ENCODE measurements at regions not wholly inside any gene's neighbourhood (a gene's known extent, or its start where the extent isn't known, plus 50 kb on each side); places are given as distances from the start of the nearest gene placed in this dataset.

DNA sequence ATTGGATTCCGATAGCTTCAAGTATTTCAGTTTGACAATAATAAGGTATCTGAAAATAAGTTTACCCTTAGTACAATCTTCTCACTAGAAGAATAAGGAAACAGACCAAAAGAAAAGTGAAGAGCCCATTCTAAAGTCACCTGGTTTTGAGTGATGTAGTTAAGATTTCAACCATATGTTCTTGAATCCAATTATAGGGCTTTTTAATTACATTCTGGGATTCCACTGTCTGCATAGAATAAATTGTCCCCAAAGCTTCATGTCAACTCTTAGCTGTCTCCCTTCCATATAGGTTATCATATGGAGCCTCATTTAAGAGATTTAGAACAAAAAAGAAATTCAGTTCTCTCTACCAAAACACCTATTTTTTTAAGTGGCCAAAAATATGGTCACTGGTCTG lies 1158.8 kb downstream of the IGSF11 start:
- no peaks in the 10 kb centered on the region for H3K9me3 ChIP-seq
- H3K27me3 ChIP-seq = no peaks in the 10 kb centered on the region
- H3K36me3 ChIP-seq = no peaks in the 10 kb centered on the region
- intact Hi-C loops (cut with DNase I) = no loop called here
- H3K9ac ChIP-seq (ENCODE audit: low read depth in 2 of 2, low read length in 2 of 2) = no peak overlapping the region
- no peak overlapping the region for H3K4me3 ChIP-seq
- DNase-seq = no peak
- H3K4me1 ChIP-seq = no peaks in the 10 kb centered on the region
- TF ChIP-seq, protein P1, sequence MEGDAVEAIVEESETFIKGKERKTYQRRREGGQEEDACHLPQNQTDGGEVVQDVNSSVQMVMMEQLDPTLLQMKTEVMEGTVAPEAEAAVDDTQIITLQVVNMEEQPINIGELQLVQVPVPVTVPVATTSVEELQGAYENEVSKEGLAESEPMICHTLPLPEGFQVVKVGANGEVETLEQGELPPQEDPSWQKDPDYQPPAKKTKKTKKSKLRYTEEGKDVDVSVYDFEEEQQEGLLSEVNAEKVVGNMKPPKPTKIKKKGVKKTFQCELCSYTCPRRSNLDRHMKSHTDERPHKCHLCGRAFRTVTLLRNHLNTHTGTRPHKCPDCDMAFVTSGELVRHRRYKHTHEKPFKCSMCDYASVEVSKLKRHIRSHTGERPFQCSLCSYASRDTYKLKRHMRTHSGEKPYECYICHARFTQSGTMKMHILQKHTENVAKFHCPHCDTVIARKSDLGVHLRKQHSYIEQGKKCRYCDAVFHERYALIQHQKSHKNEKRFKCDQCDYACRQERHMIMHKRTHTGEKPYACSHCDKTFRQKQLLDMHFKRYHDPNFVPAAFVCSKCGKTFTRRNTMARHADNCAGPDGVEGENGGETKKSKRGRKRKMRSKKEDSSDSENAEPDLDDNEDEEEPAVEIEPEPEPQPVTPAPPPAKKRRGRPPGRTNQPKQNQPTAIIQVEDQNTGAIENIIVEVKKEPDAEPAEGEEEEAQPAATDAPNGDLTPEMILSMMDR (IDR thresholded peaks at IDR 0.05) = no peak
- no peak overlapping the region for H3K27ac ChIP-seq

DNA sequence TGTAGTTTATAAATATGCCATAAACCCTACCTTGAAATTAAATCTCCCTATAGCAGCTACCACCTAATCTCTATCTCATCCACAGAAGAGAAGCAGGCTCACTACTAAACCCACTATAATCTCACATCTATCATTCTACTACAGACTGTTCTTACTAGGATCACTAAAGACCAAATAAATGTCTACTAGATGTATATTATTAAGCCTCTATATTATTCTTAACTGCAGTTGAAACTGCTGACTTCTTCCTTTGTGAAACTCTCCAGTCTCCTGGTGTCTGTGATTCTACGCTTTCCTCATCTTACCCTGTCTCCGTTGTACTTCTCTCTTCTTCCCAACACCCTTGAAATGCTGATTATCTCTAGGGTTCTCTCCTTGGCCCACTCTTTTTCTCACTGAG lies 1154.0 kb downstream of the IGSF11 start:
- H3K9me3 ChIP-seq = no peaks in the 10 kb centered on the region
- no peaks in the 10 kb centered on the region for H3K36me3 ChIP-seq
- TF ChIP-seq, protein P1 (IDR thresholded peaks at IDR 0.05) = no peak
- H3K4me1 ChIP-seq = no peaks in the 10 kb centered on the region
- intact Hi-C loops (cut with DNase I) = no loop called here
- H3K9ac ChIP-seq (ENCODE audit: low read depth in 2 of 2, low read length in 2 of 2) = no peak overlapping the region
- H3K27ac ChIP-seq = no peak overlapping the region
- no peak for DNase-seq
- no peaks in the 10 kb centered on the region for H3K27me3 ChIP-seq
- H3K4me3 ChIP-seq = no peak overlapping the region

DNA sequence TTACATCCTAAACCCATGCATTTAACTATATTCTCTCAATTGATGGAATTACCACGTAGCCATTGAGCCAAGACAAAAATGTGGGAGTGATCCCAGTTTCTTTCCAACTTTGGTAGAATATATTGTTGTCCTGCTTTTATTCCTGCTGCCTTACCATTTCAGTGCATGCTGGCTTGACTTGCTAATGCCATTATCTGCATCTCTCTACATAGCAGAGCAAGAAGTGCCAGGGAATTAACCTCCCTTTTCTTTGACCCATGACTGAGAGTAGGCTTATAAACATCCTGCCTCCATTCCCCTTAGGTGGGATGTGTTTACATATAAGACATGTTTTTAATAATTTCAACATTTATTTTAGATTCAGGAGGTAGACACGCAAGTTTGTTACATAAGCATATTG lies 1153.4 kb downstream of the IGSF11 start:
- Histone ChIP-seq H3K4me1 (no peaks in the 10 kb centered on the region), H3K36me3 (no peaks in the 10 kb centered on the region), H3K4me3 (no peak overlapping the region), H3K9me3 (no peaks in the 10 kb centered on the region), H3K9ac (ENCODE audit: low read depth in 2 of 2, low read length in 2 of 2) (no peak overlapping the region), H3K27ac (no peak overlapping the region), H3K27me3 (no peaks in the 10 kb centered on the region)
- DNase-seq = no peak
- TF ChIP-seq, protein P1 (IDR thresholded peaks at IDR 0.05) = no peak
- intact Hi-C loops (cut with DNase I) = no loop called here

DNA sequence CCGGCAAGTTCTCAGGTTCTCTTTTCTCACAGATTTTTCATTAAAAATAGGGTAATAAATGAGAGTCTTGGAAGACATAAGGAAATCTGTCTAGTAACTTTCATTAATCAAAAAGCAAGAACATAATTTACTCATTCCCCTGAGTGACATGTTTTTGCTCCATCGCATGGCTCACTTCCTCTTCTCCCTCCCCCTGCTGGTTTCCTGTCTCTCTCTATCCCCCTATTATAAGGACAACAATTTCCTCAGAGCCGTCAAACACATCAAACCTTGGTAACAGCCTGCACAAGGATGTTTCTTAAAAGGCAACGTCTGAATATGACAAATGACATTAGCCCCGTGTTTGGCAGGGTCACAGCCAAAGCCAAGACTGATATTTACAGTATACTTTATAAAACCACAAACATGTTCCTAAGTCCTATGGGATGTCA lies 1149.6 kb downstream of the IGSF11 start:
- H3K4me1 ChIP-seq = no peaks in the 10 kb centered on the region
- no peak for DNase-seq

DNA sequence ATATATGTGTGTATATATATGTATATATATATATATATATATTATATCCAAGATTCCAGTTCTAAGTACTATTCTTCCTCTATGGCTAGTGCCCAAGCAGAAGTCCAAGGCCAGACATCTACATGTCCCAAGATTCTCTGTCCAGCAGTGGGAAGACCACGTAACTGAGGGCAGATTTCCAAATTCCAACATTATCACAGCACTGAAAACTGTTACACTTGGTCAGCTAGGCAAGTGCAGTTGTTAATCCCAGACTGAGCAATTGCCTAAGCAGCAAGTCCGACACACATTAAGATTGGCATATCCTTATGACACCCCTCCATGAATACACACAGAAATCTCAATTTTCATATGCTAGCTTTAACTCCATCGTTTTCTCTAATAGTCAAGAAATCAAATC lies 1148.5 kb downstream of the IGSF11 start:
- intact Hi-C loops (cut with DNase I) = no loop called here
- DNase-seq = no peak
- H3K27me3 ChIP-seq = no peaks in the 10 kb centered on the region
- no peaks in the 10 kb centered on the region for H3K36me3 ChIP-seq
- H3K9me3 ChIP-seq = no peaks in the 10 kb centered on the region
- TF ChIP-seq, protein P1 (IDR thresholded peaks at IDR 0.05) = no peak
- no peaks in the 10 kb centered on the region for H3K4me1 ChIP-seq
- no peak overlapping the region for H3K9ac ChIP-seq (ENCODE audit: low read depth in 2 of 2, low read length in 2 of 2)
- no peak overlapping the region for H3K27ac ChIP-seq
- no peak overlapping the region for H3K4me3 ChIP-seq

More for the DNA sequence above, 1149.6 kb downstream of the IGSF11 start:
- H3K4me3 ChIP-seq = no peak overlapping the region
- no peak overlapping the region for H3K9ac ChIP-seq (ENCODE audit: low read depth in 2 of 2, low read length in 2 of 2)
- intact Hi-C loops (cut with DNase I) = no loop called here
- no peaks in the 10 kb centered on the region for H3K36me3 ChIP-seq
- no peak overlapping the region for H3K27ac ChIP-seq
- no peaks in the 10 kb centered on the region for H3K27me3 ChIP-seq
- H3K9me3 ChIP-seq = no peaks in the 10 kb centered on the region
- TF ChIP-seq, protein P1 (IDR thresholded peaks at IDR 0.05) = no peak

DNA sequence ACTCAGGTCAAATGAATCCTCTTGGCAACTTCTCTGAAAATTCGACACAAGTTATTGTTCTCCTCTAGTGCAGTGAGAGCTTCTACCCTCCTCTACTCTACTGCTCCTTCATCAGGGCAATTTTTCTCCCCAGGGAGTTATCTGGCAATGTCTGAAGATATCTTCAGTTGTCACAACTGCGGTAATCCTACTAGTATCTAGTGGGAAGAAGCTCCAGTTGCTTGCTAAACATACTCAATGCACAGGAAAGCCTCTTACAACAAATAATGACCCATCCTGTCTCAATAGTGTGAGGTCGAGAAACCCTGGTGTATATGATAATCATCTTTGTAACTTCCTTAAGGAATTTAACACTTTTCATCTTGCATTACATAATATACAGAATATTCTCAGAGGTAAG lies 1147.6 kb downstream of the IGSF11 start:
- DNase-seq = no peak
- TF ChIP-seq, protein P1 (IDR thresholded peaks at IDR 0.05) = no peak
- Histone ChIP-seq H3K4me1 (no peaks in the 10 kb centered on the region), H3K9ac (ENCODE audit: low read depth in 2 of 2, low read length in 2 of 2) (no peak overlapping the region), H3K4me3 (no peak overlapping the region), H3K36me3 (no peaks in the 10 kb centered on the region), H3K27me3 (no peaks in the 10 kb centered on the region), H3K27ac (no peak overlapping the region), H3K9me3 (no peaks in the 10 kb centered on the region)
- intact Hi-C loops (cut with DNase I) = no loop called here

Data from colonic mucosa (tissue), 4 donors.